AG04450 (cell line): ENCODE measurements at regions not wholly inside any gene's neighbourhood (a gene's known extent, or its start where the extent isn't known, plus 50 kb on each side); places are given as distances from the start of the nearest gene placed in this dataset.
"Not testable (repeated sequence)": the region's sequence is repeated elsewhere in the genome, so short reads cannot be mapped to it uniquely, and the experiment has no call there.

Source experiments
- CTCF ChIA-PET: fragments of 300-600, 350-600 bp; formaldehyde crosslinking; extraction: SDS; loops from one replicate; lab custom pipeline; 2022; ENCODE audit warnings: antibody characterized with exemption, inconsistent platforms; lab: Charles Lee
- POLR2A ChIA-PET: fragments of 350-600 bp; formaldehyde crosslinking; extraction: SDS; loops from one replicate; lab custom pipeline; 2021; ENCODE audit warnings: antibody characterized with exemption, inconsistent platforms; lab: Yijun Ruan, JAX
- DNase-seq: peaks from one replicate; pipeline ENCODE4 v3.0.0-alpha.2; 2011; ENCODE audit warnings: low read depth, low spot score
- H3K27ac ChIP-seq: one replicate; pipeline ENCODE4 v1.5.1; 2012; ENCODE audit warnings: low read depth, low read length, control low read depth
- H3K27me3 ChIP-seq: one replicate; pipeline ENCODE4 v1.6.0; 2012; ENCODE audit warnings: low read length; ENCODE audit not compliant: control insufficient read depth, insufficient read depth
- H3K4me3 ChIP-seq: 2 replicates; pipeline ENCODE4 v1.5.1; 2011; ENCODE audit warnings: mild to moderate bottlenecking, low read depth, low read length, control low read depth
- H3K9me3 ChIP-seq: 2 replicates; pipeline ENCODE4 v1.5.1; 2012; ENCODE audit warnings: low read length; ENCODE audit not compliant: control insufficient read depth, insufficient read depth
- CTCF ChIP-seq: IDR thresholded peaks from 2 replicates; pipeline ENCODE4 v1.5.1; 2011; ENCODE audit warnings: low read depth, low read length, control low read depth, inconsistent platforms

- Histone ChIP-seq H3K27me3 (no peaks in the 10 kb centered on the region), H3K4me3 (no peak overlapping the region), H3K27ac (no peak overlapping the region), H3K9me3 (peaks cover 85% of the 10 kb centered on the region)
- DNase-seq = no peak
- ChIA-PET POLR2A (no interaction called here), CTCF (no interaction called here)
- no peak for TF ChIP-seq CTCF
Measured at GRCh38 chr2:239830121-239831000, 194.8 kb downstream of the NDUFA10 start.

GRCh38 chr2:239829326-239829725, 195.8 kb downstream of the NDUFA10 start:
- peaks cover 82% of the 10 kb centered on the region for H3K9me3 ChIP-seq

GRCh38 chr2:239828973-239829275, 196.2 kb downstream of the NDUFA10 start:
- H3K27ac ChIP-seq, POLR2A ChIA-PET, DNase-seq, CTCF ChIA-PET, H3K27me3 ChIP-seq, H3K4me3 ChIP-seq: not testable (repeated sequence)
- peaks cover 78% of the 10 kb centered on the region for H3K9me3 ChIP-seq

More at GRCh38 chr2:239829326-239829725, 195.8 kb downstream of the NDUFA10 start:
- Histone ChIP-seq H3K27me3 (no peaks in the 10 kb centered on the region), H3K27ac (no peak overlapping the region), H3K4me3 (no peak overlapping the region)
- no peak for TF ChIP-seq CTCF
- CTCF ChIA-PET = no interaction called here
- POLR2A ChIA-PET = no interaction called here
- no peak for DNase-seq

GRCh38 chr2:239828192-239828972, 196.8 kb downstream of the NDUFA10 start:
- Histone ChIP-seq H3K9me3 (peaks cover 72% of the 10 kb centered on the region), H3K27me3 (no peaks in the 10 kb centered on the region), H3K4me3 (no peak overlapping the region), H3K27ac (no peak overlapping the region)
- no peak for DNase-seq
- CTCF ChIA-PET = no interaction called here
- POLR2A ChIA-PET = no interaction called here
- TF ChIP-seq CTCF = no peak

- Histone ChIP-seq H3K27me3 (no peaks in the 10 kb centered on the region), H3K27ac (no peak overlapping the region), H3K9me3 (peaks cover 65% of the 10 kb centered on the region), H3K4me3 (no peak overlapping the region)
- POLR2A ChIA-PET = no interaction called here
- CTCF ChIA-PET = no interaction called here
- TF ChIP-seq CTCF = no peak
- DNase-seq = no peak
Measured at GRCh38 chr2:239827523-239827890, 197.6 kb downstream of the NDUFA10 start.
